K562 (cell line): ENCODE measurements at regions not wholly inside any gene's neighbourhood (a gene's known extent, or its start where the extent isn't known, plus 50 kb on each side); places are given as distances from the start of the nearest gene placed in this dataset.

Experiments
- BRD9 ChIP-seq: fragments of 450-650 bp; IDR thresholded peaks from 2 replicates; pipeline ENCODE4 v1.6.1; 2018; ENCODE audit warnings: low read depth; ENCODE audit not compliant: partially characterized antibody
- CHD4 ChIP-seq: fragments of 200-600 bp; sonication (generic); IDR thresholded peaks from 3 replicates; pipeline ENCODE4 v1.6.1; 2012; ENCODE audit warnings: low read depth, mild to moderate bottlenecking, mixed read lengths, low read length, inconsistent platforms; ENCODE audit not compliant: insufficient read depth, insufficient replicate concordance, poor library complexity, severe bottlenecking
- POLR2A ChIP-seq: fragments of 450-650 bp; conservative IDR thresholded peaks from 2 replicates; pipeline ENCODE4 v1.6.1; 2016
- TBP ChIP-seq: optimal IDR thresholded peaks from 2 replicates; pipeline ENCODE3; 2011; ENCODE audit warnings: low read depth, low read length, improper control_type of control experiment
- TEAD2 ChIP-seq: fragments of 450-650 bp; IDR thresholded peaks from 2 replicates; pipeline ENCODE4 v1.6.1; 2016; ENCODE audit warnings: missing genetic modification characterization, control low read depth, missing compliant biosample characterization
- ZNF175 ChIP-seq: fragments of 200-800 bp; sonication (Bioruptor generic); IDR thresholded peaks from 2 replicates; pipeline ENCODE4 v1.6.1; 2016; ENCODE audit warnings: low read depth, mild to moderate bottlenecking, missing genetic modification characterization, missing compliant biosample characterization
- TF ChIP-seq, protein P1 (sequence below), 3 experiments: IDR thresholded peaks in 2 of 3; conservative IDR thresholded peaks in 1 of 3; 2 replicates each; pipeline ENCODE4 v1.5.1; 2011 to 2012; ENCODE audit warnings: low read length in 3 of 3, mild to moderate bottlenecking in 3 of 3, control low read depth in 2 of 3, improper control_type of control experiment in 1 of 3, inconsistent platforms in 1 of 3, low read depth in 1 of 3, mixed read lengths in 1 of 3, moderate library complexity in 1 of 3; ENCODE audit not compliant: insufficient read depth in 2 of 3
- TF ChIP-seq, protein P2 (sequence below): sonication (generic); formaldehyde crosslinking; IDR thresholded peaks from 2 replicates; pipeline ENCODE4 v1.4.0; 2020; ENCODE audit warnings: mild to moderate bottlenecking, missing genetic modification reagents

DNA sequence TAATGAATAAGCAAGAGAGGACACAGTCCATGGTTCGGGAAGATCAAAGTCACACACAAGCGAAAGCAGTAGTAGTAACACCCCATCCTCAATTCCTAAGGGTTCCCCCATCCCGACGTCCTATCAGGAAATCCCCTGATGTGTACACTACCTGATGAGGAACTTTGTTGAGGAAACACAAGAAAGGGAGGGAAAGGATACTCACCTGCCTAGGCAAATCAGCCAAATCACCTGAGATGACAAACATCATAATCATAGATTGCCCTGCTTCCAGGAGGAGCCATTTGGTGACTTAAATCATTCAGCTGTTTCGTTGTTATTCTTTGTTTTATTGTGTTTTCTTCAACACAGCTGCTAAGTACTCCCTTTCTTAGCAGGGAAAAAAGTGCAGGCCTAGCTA, 55.5 kb upstream of the SPOPL start:
- no peak for TF ChIP-seq TBP
- TF ChIP-seq CHD4, result no peak
- no peak for TF ChIP-seq BRD9
- TF ChIP-seq ZNF175 (CRISPR knock-in tag), result no peak
- TF ChIP-seq POLR2A, result no peak
- TF ChIP-seq, protein P1, sequence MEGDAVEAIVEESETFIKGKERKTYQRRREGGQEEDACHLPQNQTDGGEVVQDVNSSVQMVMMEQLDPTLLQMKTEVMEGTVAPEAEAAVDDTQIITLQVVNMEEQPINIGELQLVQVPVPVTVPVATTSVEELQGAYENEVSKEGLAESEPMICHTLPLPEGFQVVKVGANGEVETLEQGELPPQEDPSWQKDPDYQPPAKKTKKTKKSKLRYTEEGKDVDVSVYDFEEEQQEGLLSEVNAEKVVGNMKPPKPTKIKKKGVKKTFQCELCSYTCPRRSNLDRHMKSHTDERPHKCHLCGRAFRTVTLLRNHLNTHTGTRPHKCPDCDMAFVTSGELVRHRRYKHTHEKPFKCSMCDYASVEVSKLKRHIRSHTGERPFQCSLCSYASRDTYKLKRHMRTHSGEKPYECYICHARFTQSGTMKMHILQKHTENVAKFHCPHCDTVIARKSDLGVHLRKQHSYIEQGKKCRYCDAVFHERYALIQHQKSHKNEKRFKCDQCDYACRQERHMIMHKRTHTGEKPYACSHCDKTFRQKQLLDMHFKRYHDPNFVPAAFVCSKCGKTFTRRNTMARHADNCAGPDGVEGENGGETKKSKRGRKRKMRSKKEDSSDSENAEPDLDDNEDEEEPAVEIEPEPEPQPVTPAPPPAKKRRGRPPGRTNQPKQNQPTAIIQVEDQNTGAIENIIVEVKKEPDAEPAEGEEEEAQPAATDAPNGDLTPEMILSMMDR (IDR thresholded peaks at IDR 0.05 in 2 of 3, conservative IDR thresholded peaks at IDR 0.05 in 1 of 3; ENCODE audit: insufficient read depth in 2 of 3, low read depth in 1 of 3, low read length in 3 of 3), result no peak
- TF ChIP-seq, protein P2, sequence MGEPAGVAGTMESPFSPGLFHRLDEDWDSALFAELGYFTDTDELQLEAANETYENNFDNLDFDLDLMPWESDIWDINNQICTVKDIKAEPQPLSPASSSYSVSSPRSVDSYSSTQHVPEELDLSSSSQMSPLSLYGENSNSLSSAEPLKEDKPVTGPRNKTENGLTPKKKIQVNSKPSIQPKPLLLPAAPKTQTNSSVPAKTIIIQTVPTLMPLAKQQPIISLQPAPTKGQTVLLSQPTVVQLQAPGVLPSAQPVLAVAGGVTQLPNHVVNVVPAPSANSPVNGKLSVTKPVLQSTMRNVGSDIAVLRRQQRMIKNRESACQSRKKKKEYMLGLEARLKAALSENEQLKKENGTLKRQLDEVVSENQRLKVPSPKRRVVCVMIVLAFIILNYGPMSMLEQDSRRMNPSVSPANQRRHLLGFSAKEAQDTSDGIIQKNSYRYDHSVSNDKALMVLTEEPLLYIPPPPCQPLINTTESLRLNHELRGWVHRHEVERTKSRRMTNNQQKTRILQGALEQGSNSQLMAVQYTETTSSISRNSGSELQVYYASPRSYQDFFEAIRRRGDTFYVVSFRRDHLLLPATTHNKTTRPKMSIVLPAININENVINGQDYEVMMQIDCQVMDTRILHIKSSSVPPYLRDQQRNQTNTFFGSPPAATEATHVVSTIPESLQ (CRISPR knock-in tag), result no peak
- TF ChIP-seq TEAD2 (tag), result no peak
